GM04503 (cell line): ENCODE measurements at regions not wholly inside any gene's neighbourhood (a gene's known extent, or its start where the extent isn't known, plus 50 kb on each side); places are given as distances from the start of the nearest gene placed in this dataset.

Experiments used
- DNase-seq: peaks from one replicate; pipeline ENCODE4 v3.0.0-alpha.2; 2012; ENCODE audit warnings: low read depth

GRCh38 chr18:66742832-66743231, 138.9 kb upstream of the CDH19 start:
- DNase-seq, result no peak

GRCh38 chr18:66735933-66736332, 132.0 kb upstream of the CDH19 start:
- DNase-seq, result no peak

GRCh38 chr18:66734451-66734850, 130.6 kb upstream of the CDH19 start:
- no peak for DNase-seq

- no peak for DNase-seq
Measured at GRCh38 chr18:66731890-66732289, 128.0 kb upstream of the CDH19 start.

GRCh38 chr18:66729442-66730239, 125.8 kb upstream of the CDH19 start:
- no peak for DNase-seq

- no peak for DNase-seq
Measured at GRCh38 chr18:66728951-66729350, 125.1 kb upstream of the CDH19 start.

GRCh38 chr18:66727991-66728390, 124.1 kb upstream of the CDH19 start:
- DNase-seq, result no peak

GRCh38 chr18:66724664-66725356, 120.9 kb upstream of the CDH19 start:
- DNase-seq, result no peak

GRCh38 chr18:66722671-66723070, 118.8 kb upstream of the CDH19 start:
- DNase-seq, result no peak

GRCh38 chr18:66708646-66709045, 104.8 kb upstream of the CDH19 start:
- no peak for DNase-seq

- no peak for DNase-seq
Measured at GRCh38 chr18:66707473-66707872, 103.6 kb upstream of the CDH19 start.

- DNase-seq, result no peak
Measured at GRCh38 chr18:66695281-66695680, 91.4 kb upstream of the CDH19 start.

GRCh38 chr18:66694852-66695251, 91.0 kb upstream of the CDH19 start:
- DNase-seq, result no peak

- no peak for DNase-seq
Measured at GRCh38 chr18:66687635-66688034, 83.7 kb upstream of the CDH19 start.

GRCh38 chr18:66682855-66683322, 79.0 kb upstream of the CDH19 start:
- DNase-seq, result no peak

GRCh38 chr18:66676699-66677098, 72.8 kb upstream of the CDH19 start:
- no peak for DNase-seq

- DNase-seq, result no peak
Measured at GRCh38 chr18:66674286-66674685, 70.4 kb upstream of the CDH19 start.

- no peak for DNase-seq
Measured at GRCh38 chr18:66668706-66669105, 64.8 kb upstream of the CDH19 start.

- DNase-seq, result no peak
Measured at GRCh38 chr18:66662632-66663031, 58.7 kb upstream of the CDH19 start.

- no peak for DNase-seq
Measured at GRCh38 chr18:66655407-66655806, 51.5 kb upstream of the CDH19 start.
